WI38 (cell line): ENCODE measurements at regions not wholly inside any gene's neighbourhood (a gene's known extent, or its start where the extent isn't known, plus 50 kb on each side); places are given as distances from the start of the nearest gene placed in this dataset.
"Not testable (repeated sequence)": the region's sequence is repeated elsewhere in the genome, so short reads cannot be mapped to it uniquely, and the experiment has no call there.

Source experiments
- H3K4me3 ChIP-seq: 2 replicates; pipeline ENCODE4 v1.5.1; 2011; ENCODE audit warnings: low read depth, mild to moderate bottlenecking, control low read depth, low read length
- TF ChIP-seq, protein P1 (sequence below): IDR thresholded peaks from 2 replicates; pipeline ENCODE4 v1.5.1; 2012; ENCODE audit warnings: low read depth, mild to moderate bottlenecking, control low read depth, low read length

DNA sequence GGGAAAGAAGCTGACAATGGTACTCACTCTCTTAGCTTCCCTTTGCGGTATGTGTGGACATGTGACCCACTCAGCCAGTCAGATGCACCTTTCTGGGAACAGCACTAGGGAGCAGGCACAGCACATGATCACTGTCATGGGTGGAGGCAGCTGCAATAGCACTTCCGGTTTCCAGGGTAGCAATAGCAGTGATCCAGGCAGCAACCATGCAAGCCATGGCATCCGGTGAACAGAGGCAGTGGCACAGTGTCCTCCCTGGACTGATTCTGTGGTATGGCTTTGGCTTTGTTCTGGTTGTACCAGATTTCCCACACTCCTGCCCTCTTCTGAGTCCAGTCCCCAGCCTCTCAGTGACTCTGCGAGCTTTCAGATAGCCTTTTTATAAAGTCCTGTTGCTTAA is 86.8 kb upstream of the NAMPT start:
- no peak overlapping the region for H3K4me3 ChIP-seq
- TF ChIP-seq, protein P1, sequence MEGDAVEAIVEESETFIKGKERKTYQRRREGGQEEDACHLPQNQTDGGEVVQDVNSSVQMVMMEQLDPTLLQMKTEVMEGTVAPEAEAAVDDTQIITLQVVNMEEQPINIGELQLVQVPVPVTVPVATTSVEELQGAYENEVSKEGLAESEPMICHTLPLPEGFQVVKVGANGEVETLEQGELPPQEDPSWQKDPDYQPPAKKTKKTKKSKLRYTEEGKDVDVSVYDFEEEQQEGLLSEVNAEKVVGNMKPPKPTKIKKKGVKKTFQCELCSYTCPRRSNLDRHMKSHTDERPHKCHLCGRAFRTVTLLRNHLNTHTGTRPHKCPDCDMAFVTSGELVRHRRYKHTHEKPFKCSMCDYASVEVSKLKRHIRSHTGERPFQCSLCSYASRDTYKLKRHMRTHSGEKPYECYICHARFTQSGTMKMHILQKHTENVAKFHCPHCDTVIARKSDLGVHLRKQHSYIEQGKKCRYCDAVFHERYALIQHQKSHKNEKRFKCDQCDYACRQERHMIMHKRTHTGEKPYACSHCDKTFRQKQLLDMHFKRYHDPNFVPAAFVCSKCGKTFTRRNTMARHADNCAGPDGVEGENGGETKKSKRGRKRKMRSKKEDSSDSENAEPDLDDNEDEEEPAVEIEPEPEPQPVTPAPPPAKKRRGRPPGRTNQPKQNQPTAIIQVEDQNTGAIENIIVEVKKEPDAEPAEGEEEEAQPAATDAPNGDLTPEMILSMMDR: no peak

DNA sequence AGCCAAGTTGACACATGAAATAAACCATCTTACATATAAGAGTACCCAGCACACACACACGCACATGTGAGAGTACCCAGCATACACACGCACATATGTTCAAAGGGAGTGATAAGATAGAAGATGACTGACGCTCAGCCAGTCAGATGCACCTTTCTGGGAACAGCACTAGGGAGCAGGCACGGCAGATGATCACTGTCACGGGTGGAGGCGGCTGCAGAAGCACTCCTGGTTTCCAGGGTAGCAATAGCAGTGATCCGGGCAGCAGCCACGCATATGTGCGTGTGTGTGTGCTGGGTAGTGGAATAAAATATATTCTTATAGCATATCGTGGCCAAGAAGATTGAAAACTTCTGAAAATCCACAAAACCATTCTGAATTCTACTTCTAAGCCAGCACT is 85.8 kb upstream of the NAMPT start:
- TF ChIP-seq, protein P1: no peak
- no peak overlapping the region for H3K4me3 ChIP-seq

DNA sequence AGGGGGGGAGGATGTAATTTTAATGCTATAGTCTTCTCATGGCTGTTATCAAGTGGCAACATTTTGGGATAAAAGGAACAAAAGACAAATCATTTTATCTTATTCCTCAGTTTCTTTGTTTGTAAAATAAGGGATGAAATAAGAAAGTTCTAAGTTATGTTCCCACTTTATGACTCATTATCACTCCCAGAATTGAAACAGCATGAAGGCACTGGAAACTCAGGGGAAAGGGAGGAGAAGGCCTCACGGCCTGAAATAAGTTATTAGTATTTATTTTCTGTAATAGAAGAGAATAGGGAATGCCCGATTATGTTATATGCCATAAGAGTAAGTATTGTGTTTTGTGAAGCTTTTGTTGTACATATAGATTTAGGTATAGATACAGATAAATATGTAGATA is 85.0 kb upstream of the NAMPT start:
- TF ChIP-seq, protein P1: no peak
- H3K4me3 ChIP-seq: no peak overlapping the region

DNA sequence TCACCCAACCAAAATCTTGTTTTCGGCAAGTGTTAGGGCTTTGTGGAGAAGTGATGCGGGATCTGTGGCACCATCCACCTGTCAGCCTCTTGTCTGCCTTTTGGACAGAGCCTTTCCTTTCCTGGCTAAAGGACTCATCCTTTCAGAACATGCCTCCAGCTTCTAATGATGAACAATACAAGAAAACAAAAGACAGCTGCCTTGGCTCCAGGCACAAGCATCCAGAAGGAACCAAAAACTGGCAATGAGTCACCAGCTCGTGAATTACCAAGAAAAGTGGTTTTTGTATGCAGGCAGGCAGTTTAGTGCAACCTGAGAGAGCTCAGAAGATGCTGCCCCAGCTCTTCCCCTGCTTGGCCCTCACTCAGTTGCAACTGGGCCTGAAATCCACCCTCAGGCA is 84.6 kb upstream of the NAMPT start:
- no peak overlapping the region for H3K4me3 ChIP-seq
- TF ChIP-seq, protein P1: no peak

DNA sequence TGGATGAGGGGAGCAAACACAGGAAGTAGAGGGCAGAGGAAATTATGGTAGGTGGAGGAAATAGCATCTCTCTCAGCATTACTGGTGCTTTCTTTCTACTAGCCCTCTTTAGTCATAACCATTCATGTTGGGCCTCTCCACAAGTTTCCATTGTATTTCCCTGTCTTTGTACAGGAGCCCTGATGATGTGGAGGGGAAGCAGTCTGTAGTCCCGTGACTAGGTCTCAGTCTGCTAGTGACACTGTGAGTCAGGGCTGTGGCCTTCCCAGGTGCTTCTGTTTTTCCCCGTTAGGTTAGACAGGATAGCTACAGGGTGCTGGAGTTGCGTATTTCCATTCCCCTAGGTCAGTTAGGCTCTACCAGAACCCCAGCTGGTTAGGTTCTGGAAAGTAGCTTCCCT is 82.9 kb upstream of the NAMPT start:
- H3K4me3 ChIP-seq: no peak overlapping the region
- TF ChIP-seq, protein P1: no peak

DNA sequence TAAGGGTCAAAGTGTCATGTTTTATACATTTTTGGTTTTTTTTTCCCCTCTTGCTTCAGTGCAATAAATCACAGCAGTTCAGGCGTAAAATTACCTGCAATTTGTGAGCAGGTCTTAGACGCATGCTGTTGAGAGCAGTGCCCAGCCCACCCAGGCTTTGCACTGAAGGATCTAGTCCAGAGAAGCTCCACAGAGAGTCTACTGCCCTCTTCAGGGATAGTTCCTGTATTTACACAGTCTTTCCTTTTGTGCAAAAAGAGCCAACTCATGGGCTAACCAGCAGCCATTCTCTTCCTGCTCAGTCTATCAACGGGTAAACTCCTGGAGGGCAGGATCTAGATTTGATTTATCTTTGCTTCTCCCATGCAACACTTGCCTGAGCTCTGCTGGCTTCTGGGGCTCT is 82.2 kb upstream of the NAMPT start:
- H3K4me3 ChIP-seq: no peak overlapping the region
- TF ChIP-seq, protein P1: 0 out of 2 replicates have a peak, but pooled peaks have one; percentile 19

DNA sequence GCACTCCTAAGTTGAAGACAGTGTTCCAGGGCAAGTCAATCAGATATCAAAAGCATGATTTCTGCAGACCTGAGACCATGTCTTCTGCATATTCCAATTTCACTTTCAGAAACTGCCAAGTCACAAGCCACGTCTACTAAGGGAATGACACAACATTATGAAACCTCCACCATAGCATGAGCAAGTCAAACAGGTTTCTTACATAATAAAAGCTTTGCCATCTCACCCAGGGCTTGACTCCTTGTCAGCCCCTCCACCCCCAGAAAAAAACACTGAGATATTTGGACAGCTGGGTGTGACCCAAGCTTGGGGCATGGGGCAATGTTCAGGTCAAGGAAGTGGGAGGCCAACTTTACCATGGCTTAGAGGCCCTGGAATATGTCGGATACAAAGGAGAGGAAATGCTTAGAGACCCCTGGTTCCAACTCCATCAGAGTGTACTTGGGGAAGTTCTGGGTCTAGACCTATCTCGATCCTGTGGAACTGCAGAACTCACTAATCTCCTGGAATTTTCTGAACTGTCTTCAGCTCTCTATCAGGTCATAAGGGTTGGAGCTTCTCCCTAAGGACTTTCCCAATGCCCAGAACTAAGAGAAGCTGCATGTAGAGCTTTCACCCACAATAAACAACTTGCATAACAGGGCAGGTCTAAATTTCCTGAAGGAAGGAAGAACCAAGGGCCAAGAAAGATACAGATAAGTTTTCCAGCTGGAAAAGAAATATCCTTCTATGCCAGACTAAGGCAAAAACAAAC is 80.6 kb upstream of the NAMPT start:
- TF ChIP-seq, protein P1: no peak
- H3K4me3 ChIP-seq: no peak overlapping the region

DNA sequence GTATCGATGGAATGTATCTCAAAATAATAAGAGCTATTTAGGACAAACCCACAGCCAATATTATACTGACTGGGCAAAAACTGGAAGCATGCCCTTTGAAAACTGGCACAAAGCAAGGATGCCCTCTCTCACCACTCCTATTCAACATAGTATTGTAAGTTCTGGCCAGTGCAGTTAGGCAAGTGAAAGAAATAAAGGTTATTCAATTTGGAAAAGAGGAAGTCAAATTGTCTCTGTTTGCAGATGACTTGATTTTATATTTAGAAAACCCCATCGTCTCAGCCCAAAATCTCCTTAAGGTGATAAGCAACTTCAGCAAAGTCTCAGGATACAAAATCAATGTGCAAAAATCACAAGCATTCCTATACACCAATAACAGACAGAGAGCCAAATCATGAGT is 77.7 kb upstream of the NAMPT start:
- H3K4me3 ChIP-seq: not testable (repeated sequence)
